GM12878 (cell line): ENCODE measurements at regions not wholly inside any gene's neighbourhood (a gene's known extent, or its start where the extent isn't known, plus 50 kb on each side); places are given as distances from the start of the nearest gene placed in this dataset.

ENCODE experiments used
- ATAC-seq: fragments of 200-7000 bp; cut with Tn5 transposase; 3 replicates; pipeline ENCODE4 v1.9.1; 2020; ENCODE audit warnings: mild to moderate bottlenecking, moderate library complexity
- BruUV-seq: library from RNA; stranded (reverse); fragments of 400-500 nt; replicated peaks from 2 replicates; lab custom pipeline; 2021; lab: Mats Ljungman, UMichigan
- CTCF ChIA-PET: fragments of 300-600 bp; sonication (Branson Sonifier 250); formaldehyde crosslinking; extraction: SDS; loops from one replicate; lab custom pipeline; 2021; ENCODE audit warnings: inconsistent platforms; lab: Yijun Ruan, JAX
- POLR2A ChIA-PET: fragments of 350-600 bp; formaldehyde crosslinking; extraction: SDS; loops from one replicate; lab custom pipeline; 2021; ENCODE audit warnings: inconsistent platforms; lab: Charles Lee
- RAD21 ChIA-PET: fragments of 300-600 bp; sonication (Branson Sonifier 250); formaldehyde crosslinking; loops from one replicate; lab custom pipeline; 2023; ENCODE audit warnings: antibody characterized with exemption; ENCODE audit not compliant: unreplicated experiment; lab: Charles Lee
- SMC1A ChIA-PET: fragments of 300-600 bp; sonication (Branson Sonifier 250); formaldehyde crosslinking; loops from one replicate; lab custom pipeline; 2023; ENCODE audit not compliant: unreplicated experiment, uncharacterized antibody; lab: Charles Lee
- DNase-seq: peaks from one replicate; pipeline ENCODE4 v3.0.0-alpha.2; 2011; ENCODE audit warnings: low read depth, low spot score
- FAIRE-seq: peaks from 3 replicates; lab custom pipeline; 2011; peaks lifted over from hg19 to GRCh38; lab: Jason Lieb, UNC
- H2AFZ ChIP-seq: 2 replicates; pipeline ENCODE4 v1.6.0; 2011; ENCODE audit warnings: low read depth, low read length, control low read depth; ENCODE audit not compliant: control insufficient read depth
- H3K27ac ChIP-seq: 2 replicates; pipeline ENCODE4 v1.5.1; 2011; ENCODE audit warnings: control low read depth; ENCODE audit not compliant: control insufficient read depth, insufficient read depth
- H3K27me3 ChIP-seq, 2 experiments: replicated peaks in 1 of 2; 2 replicates each; pipeline versions ENCODE4 v1.6.0 to v1.6.1; 2011; ENCODE audit warnings: low read length in 1 of 2; ENCODE audit not compliant: control insufficient read depth in 2 of 2, insufficient read depth in 2 of 2
- H3K36me3 ChIP-seq, 2 experiments: 2 replicates each; pipeline ENCODE4 v1.5.1; 2011; ENCODE audit warnings: low read length in 1 of 2; ENCODE audit not compliant: control insufficient read depth in 2 of 2, insufficient read depth in 2 of 2
- H3K4me1 ChIP-seq: 2 replicates; pipeline ENCODE4 v1.6.1; 2011; ENCODE audit warnings: mild to moderate bottlenecking, low read length, moderate library complexity, mixed read lengths; ENCODE audit not compliant: control insufficient read depth, insufficient read depth
- H3K4me2 ChIP-seq: 2 replicates; pipeline ENCODE4 v1.6.0; 2011; ENCODE audit warnings: control low read depth; ENCODE audit not compliant: control insufficient read depth, insufficient read depth
- H3K4me3 ChIP-seq: fragments of 200-600 bp; sonication (generic); 2 replicates; pipeline ENCODE4 v1.5.1; 2016
- H3K79me2 ChIP-seq: 2 replicates; pipeline ENCODE4 v1.6.0; 2011; ENCODE audit warnings: low read length; ENCODE audit not compliant: control insufficient read depth, insufficient read depth
- H3K9ac ChIP-seq: 2 replicates; pipeline ENCODE4 v1.8.0; 2011; ENCODE audit warnings: low read length, control low read depth, mixed read lengths; ENCODE audit not compliant: control insufficient read depth, insufficient read depth
- H3K9me3 ChIP-seq: replicated peaks from 3 replicates; pipeline ENCODE4 v1.5.1; 2011; ENCODE audit warnings: mild to moderate bottlenecking, low read length; ENCODE audit not compliant: control insufficient read depth, insufficient read depth
- H4K20me1 ChIP-seq: 2 replicates; pipeline ENCODE4 v1.6.0; 2011; ENCODE audit not compliant: control insufficient read depth, insufficient read depth
- BRCA1 ChIP-seq: IDR thresholded peaks from 2 replicates; pipeline ENCODE4 v1.6.1; 2011; ENCODE audit warnings: low read depth, low read length, improper control_type of control experiment
- CHD2 ChIP-seq: IDR thresholded peaks from 2 replicates; pipeline ENCODE4 v1.6.1; 2011; ENCODE audit warnings: low read depth, low read length, improper control_type of control experiment, borderline replicate concordance
- FOS ChIP-seq: IDR thresholded peaks from 3 replicates; pipeline ENCODE4 v1.6.1; 2011; ENCODE audit warnings: borderline replicate concordance; ENCODE audit not compliant: insufficient read length; ENCODE audit errors: extremely low read depth
- HCFC1 ChIP-seq: fragments of 150-350 bp; IDR thresholded peaks from 2 replicates; pipeline ENCODE4 v1.6.1; 2014; ENCODE audit warnings: low read length
- MTA2 ChIP-seq: fragments of 450-650 bp; IDR thresholded peaks from 2 replicates; pipeline ENCODE4 v1.6.1; 2016; ENCODE audit warnings: low read depth, mild to moderate bottlenecking, moderate library complexity
- NR2F1 ChIP-seq: fragments of 450-650 bp; conservative IDR thresholded peaks from 2 replicates; pipeline ENCODE4 v1.6.1; 2017; ENCODE audit warnings: mild to moderate bottlenecking
- PBX3 ChIP-seq: IDR thresholded peaks from 2 replicates; pipeline ENCODE4 v1.6.1; 2011; ENCODE audit warnings: mild to moderate bottlenecking, low read depth, low read length, moderate library complexity; ENCODE audit not compliant: insufficient replicate concordance
- RBBP5 ChIP-seq: fragments of 200-600 bp; sonication (generic); conservative IDR thresholded peaks from 2 replicates; pipeline ENCODE4 v1.6.1; 2016
- RELA ChIP-seq: fragments of 450-650 bp; IDR thresholded peaks from 2 replicates; pipeline ENCODE4 v1.8.0; 2014; ENCODE audit warnings: borderline replicate concordance; ENCODE audit not compliant: partially characterized antibody
- SREBF2 ChIP-seq: IDR thresholded peaks from 2 replicates; pipeline ENCODE4 v1.6.1; 2012; ENCODE audit warnings: mild to moderate bottlenecking, low read length
- TARDBP ChIP-seq: IDR thresholded peaks from 2 replicates; pipeline ENCODE4 v1.6.1; 2016; ENCODE audit warnings: borderline replicate concordance
- USF2 ChIP-seq: IDR thresholded peaks from 2 replicates; pipeline ENCODE4 v1.6.1; 2011; ENCODE audit warnings: low read depth, low read length, improper control_type of control experiment, borderline replicate concordance
- ZNF24 ChIP-seq: fragments of 450-650 bp; IDR thresholded peaks from 2 replicates; pipeline ENCODE4 v1.6.1; 2017; ENCODE audit warnings: antibody characterized with exemption, mild to moderate bottlenecking
- ZNF384 ChIP-seq: IDR thresholded peaks from 2 replicates; pipeline ENCODE4 v1.6.1; 2012; ENCODE audit warnings: low read depth, mild to moderate bottlenecking, low read length, improper control_type of control experiment, borderline replicate concordance
- WGBS: methylation state at CpG from one replicate; pipeline ENCODE4 v1.1.6; 2016; ENCODE audit warnings: low lambda C conversion rate; ENCODE audit not compliant: insufficient replicate concordance, insufficient coverage; ENCODE audit errors: missing lambda C conversion rate; 5-methylcytosine and 5-hydroxymethylcytosine counted together
- in situ Hi-C: fragments of 300-500 bp; cut with MboI; formaldehyde crosslinking; loops from 9 replicates; pipeline ENCODE4 v1.14.3; 2018; ENCODE audit warnings: mixed read lengths
- intact Hi-C: fragments of 100-400 bp; cut with micrococcal nuclease; formaldehyde crosslinking; loops from one replicate; pipeline ENCODE4 v1.14.2; 2022; ENCODE audit not compliant: unreplicated experiment

DNA sequence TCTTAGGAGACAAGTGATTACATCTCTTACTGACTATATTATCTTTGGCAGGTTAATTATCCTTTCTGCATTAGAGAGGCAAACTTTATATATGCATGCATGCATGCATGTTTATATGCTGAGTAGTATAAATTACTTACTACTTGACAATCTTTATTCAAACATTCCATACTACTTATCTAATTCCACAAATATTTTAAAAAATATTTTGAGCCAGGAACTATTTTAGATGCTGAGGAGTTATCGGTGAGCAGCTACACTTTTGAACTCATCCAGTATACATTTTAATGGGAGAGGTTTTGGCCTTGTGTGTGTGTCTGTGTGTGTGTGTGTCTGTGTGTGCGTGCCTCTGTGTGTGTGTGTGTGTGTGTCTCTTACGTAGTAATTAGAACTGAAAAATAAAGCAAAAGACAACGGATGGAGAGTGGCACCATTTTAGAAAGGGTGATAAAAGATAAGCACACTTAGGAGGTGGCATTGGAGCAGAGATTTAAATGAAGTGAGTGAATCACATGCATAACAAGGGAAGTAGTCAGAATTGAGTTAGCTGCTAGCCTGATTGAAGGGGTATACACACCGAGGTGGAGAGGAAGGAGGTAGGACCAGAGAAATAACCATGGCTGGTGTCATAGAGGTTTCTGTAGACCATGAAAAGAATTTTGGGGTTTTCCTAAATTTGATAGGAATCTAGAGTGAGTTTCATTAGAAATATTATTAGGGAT, 1488.4 kb downstream of the MRPL39 start:
- H2AFZ ChIP-seq: no peak overlapping the region
- no peaks in the 10 kb centered on the region for H3K4me1 ChIP-seq
- DNase-seq (no peak), FAIRE-seq (no peak), ATAC-seq (no peak)
- WGBS: 50% methylated on average over 5 of the region's 5 CpGs
- no peaks in the 10 kb centered on the region for H3K9me3 ChIP-seq
- CTCF ChIA-PET: no interaction called here
- no peak overlapping the region for H3K4me3 ChIP-seq
- intact Hi-C loops (no loop called here), in situ Hi-C loops (no loop called here)
- SMC1A ChIA-PET: no interaction called here
- no peak for TF ChIP-seq RELA
- no peak for TF ChIP-seq RBBP5
- no peak for TF ChIP-seq ZNF24
- no peak for TF ChIP-seq HCFC1
- TF ChIP-seq TARDBP: no peak
- TF ChIP-seq USF2: no peak
- no peak for TF ChIP-seq MTA2
- no peak for TF ChIP-seq SREBF2
- TF ChIP-seq BRCA1: no peak
- TF ChIP-seq FOS: no peak
- no peak for TF ChIP-seq ZNF384
- no peak for TF ChIP-seq CHD2
- no peak for TF ChIP-seq NR2F1
- no peak for TF ChIP-seq PBX3
- RAD21 ChIA-PET: no interaction called here
- no peak overlapping the region for H3K9ac ChIP-seq
- H3K27me3 ChIP-seq: no peaks in the 10 kb centered on the region
- POLR2A ChIA-PET: no interaction called here
- H3K27ac ChIP-seq: no peak overlapping the region
- BruUV-seq: no TSS peak
- no peaks in the 10 kb centered on the region for H3K36me3 ChIP-seq
- no peak overlapping the region for H3K4me2 ChIP-seq
- H4K20me1 ChIP-seq: no peaks in the 10 kb centered on the region
- no peaks in the 10 kb centered on the region for H3K79me2 ChIP-seq
